Adrenal gland (tissue), 5 donors: ENCODE measurements at regions not wholly inside any gene's neighbourhood (a gene's known extent, or its start where the extent isn't known, plus 50 kb on each side); places are given as distances from the start of the nearest gene placed in this dataset.

Source experiments
- CTCF ChIP-seq, 6 experiments: fragments of 450-650 bp in 4 of 6; fragments of 200-600 bp in 2 of 6; sonication (generic) in 1 of 6; IDR thresholded peaks; 1 replicate in 5 of 6; 2 replicates in 1 of 6; pipeline versions ENCODE4 v1.5.1 to v1.8.0; 2016 to 2021; ENCODE audit warnings: antibody characterized with exemption in 6 of 6, mild to moderate bottlenecking in 2 of 6, moderate library complexity in 1 of 6
- POLR2A ChIP-seq, 2 donors: fragments of 450-650 bp; IDR thresholded peaks; one replicate each; pipeline ENCODE4 v1.6.1; 2017; ENCODE audit warnings: antibody characterized with exemption in 2 of 2, mild to moderate bottlenecking in 2 of 2, moderate library complexity in 1 of 2
- donor health status: DM: no; HTN: no; CAD: no.

- no peak for TF ChIP-seq CTCF (IDR thresholded peaks at IDR 0.05)
- no peak for TF ChIP-seq POLR2A (IDR thresholded peaks at IDR 0.05)
These were observed 89.4 kb downstream of the CTTN start for GRCh38 chr11:70487756-70488155.
